SIG-M5 treated with dmso at 0.1 percent for 504 hours (cell line): ENCODE measurements at regions not wholly inside any gene's neighbourhood (a gene's known extent, or its start where the extent isn't known, plus 50 kb on each side); places are given as distances from the start of the nearest gene placed in this dataset.
"Not testable (repeated sequence)": the region's sequence is repeated elsewhere in the genome, so short reads cannot be mapped to it uniquely, and the experiment has no call there.

Experiments
- DNase-seq: peaks from one replicate; lab custom pipeline; 2025; ENCODE audit not compliant: unreplicated experiment; lab: John Stamatoyannopoulos, UW

GRCh38 chr5:44565360-44565759 is 176.1 kb upstream of the FGF10 start:
- no peak for DNase-seq

GRCh38 chr5:44546286-44546685 is 157.1 kb upstream of the FGF10 start:
- DNase-seq: no peak

DNA sequence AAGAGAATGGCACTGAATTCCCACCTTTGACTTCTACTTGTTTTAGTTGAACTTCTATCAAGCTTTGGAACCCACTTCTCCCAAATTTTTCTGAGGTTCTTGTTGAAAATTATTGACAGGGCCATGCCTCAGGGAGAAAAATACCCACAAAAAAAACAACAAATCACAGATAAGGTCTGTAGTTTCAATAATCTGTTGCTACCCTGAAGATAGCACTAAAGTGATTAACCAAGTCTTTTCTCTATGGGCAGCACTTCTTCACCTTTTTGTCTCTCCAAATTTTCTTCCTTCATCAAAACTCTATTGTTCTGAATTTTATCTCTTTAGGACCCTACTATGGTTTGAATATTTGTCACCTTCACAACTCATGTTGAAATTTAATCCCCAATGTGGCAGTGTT is 154.3 kb upstream of the FGF10 start:
- no peak for DNase-seq

GRCh38 chr5:44542470-44542869 is 153.2 kb upstream of the FGF10 start:
- DNase-seq: no peak

DNA sequence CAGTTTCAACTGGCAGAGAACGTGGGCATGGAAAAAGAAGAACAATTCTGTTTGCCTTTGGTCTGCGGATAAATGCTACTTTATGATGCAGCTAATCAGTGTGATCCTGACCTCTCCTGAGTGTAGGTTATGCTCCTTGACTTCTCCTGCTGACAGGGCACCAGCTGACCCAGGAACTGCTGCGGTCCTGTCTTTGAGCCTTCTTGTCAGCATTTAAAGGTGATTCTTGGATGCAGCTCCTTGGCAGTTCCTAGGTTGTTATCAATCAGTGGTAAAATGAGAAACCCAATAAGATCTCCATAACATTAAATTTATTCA is 150.3 kb upstream of the FGF10 start:
- no peak for DNase-seq

- DNase-seq: peak; percentile 42
These were observed 149.8 kb upstream of the FGF10 start for GRCh38 chr5:44538797-44539601.

DNA sequence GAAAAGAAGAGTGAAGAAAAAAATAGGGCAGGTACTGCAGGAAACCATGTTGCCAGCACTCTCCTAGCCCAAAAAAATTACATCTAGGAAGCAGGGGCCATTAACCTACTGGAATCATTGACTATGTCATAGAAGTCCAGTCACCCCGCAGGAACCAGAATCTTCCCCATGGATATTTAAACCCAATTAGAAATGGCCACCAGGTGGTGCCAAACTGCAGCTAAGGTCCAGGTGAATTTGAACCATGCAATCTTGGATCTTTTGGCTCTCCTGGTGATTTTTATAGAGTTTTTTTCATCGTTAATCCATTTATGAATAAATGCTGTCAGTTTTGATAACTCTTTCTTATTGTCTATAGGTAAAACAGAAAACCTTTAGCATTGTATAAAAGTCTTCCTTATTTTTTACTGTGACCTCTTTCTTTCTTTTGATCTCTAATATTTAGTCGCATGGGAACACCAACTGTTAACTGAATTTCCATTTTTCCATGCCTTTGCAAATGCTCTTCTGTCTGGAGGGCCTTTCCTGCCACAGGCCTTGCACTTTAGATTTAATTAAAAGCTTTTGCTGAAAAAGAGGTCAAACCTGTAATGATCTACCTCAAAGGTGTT is 147.5 kb upstream of the FGF10 start:
- DNase-seq: no peak

- no peak for DNase-seq
These were observed 146.4 kb upstream of the FGF10 start for GRCh38 chr5:44535621-44536020.

GRCh38 chr5:44532981-44533380 is 143.8 kb upstream of the FGF10 start:
- no peak for DNase-seq

- not testable (repeated sequence) for DNase-seq
These were observed 142.5 kb upstream of the FGF10 start for GRCh38 chr5:44531756-44532155.

GRCh38 chr5:44530783-44531182 is 141.6 kb upstream of the FGF10 start:
- DNase-seq: not testable (repeated sequence)

DNA sequence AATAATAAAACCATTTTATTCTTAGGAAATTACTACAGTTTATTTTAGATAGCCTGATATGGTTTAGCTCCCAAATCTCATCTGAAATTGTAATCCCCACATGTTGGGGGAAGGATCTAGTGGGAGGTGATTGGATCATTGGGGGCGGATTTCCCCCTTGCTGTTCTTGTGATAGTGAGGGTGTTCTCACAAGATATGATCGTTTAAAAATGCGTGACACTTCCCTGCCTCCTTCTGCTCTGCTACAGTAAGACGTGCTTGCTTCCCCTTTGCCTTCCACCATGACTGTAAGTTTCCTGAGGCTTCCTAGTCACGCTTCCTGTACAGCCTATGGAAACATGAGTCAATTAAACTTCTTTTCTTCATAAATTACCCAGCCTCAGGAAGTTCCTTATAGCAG is 122.4 kb upstream of the FGF10 start:
- no peak for DNase-seq

DNA sequence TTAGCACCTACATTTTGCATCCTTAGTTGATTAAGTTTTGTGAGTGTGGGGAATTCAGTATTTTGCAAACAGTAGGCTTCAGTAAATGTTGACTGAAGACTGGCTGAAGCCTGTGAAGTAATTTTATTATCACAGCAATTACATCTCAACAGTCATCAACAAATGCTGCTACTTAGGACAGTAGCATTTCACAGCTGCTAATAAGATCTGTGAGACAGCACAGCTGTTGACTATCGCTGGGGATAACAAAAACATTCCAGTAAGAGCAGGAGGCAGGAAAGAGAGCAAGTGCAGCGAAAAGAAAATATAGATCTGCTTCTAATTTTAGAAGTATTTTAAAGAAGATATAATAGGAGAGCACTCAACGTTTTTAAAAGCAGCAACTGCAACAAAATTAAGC is 117.3 kb upstream of the FGF10 start:
- DNase-seq: no peak

DNA sequence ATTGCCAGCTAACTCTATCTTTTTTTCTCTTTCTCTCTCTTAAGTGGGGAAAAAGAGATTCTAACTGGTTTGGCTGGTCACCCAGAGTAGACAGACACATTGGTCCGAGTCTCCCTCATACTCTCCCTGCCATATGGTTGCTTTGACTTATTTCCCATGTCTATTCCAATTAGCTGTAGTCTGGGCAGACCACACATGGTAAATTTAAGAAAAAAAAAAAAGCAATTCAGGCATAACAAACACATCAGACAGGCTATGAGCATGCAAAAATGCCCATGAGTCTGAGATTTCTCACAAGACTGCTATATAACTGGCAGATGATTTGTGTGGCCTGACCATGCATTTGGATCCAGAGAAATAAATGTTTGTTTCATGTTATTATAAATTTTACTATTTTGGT is 110.2 kb upstream of the FGF10 start:
- DNase-seq: no peak

GRCh38 chr5:44497606-44498005 is 108.4 kb upstream of the FGF10 start:
- DNase-seq: no peak

DNA sequence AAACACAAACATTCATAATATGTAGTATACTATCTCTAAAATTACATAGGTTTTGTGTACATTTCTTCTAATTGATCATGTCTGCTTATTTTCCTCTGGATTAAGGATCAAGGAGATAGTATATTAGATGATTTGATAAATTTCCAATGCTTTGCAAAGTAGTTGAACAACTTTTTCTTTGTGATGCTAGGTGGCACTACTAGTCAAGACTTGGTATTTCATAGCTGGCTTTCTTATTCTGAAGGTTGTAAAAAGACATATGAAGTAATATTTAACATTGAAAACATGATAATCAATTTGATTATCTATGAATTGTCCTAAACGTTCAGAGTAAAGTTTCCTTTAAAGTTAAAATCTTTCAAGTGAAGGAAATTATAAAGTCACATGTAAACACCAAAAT is 106.1 kb upstream of the FGF10 start:
- no peak for DNase-seq

DNA sequence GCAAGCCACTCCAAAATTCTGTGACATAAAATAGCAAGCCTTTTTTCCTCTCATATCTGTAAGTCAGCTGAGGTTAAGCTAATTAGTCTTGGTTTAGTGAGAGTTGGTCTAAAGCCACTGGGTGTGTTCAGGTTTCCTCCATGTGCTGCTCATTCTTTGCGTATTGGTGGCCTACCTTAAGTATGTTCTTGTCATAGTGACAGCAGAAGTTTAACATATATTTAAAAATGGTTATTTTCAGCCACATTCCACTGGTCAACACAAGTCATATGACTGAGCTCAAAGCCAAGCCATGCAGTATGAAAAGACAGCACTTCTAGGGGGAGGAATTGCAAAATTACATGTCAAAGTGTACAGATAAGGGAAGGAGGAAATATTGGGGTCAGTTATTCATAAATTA is 100.5 kb upstream of the FGF10 start:
- DNase-seq: no peak

DNA sequence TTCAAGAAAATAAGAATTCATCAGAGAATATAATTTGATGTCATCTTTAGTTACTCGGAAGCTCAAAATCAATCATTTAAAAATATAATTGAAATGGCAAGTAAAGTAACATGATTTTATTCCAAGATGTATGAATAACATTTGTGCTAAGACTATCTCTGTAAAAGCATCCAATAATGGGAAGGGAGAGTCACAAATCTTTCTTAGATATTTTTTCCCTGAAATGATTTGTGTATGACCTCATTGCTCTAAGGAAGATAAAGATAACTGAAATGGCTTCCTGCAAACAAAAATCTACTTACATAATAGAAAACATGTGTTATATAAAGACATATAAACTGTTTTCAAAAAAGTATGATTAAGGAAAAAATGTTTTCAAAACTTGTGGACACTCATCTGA is 97.4 kb upstream of the FGF10 start:
- no peak for DNase-seq

- no peak for DNase-seq
These were observed 64.8 kb upstream of the FGF10 start for GRCh38 chr5:44454002-44454401.

GRCh38 chr5:44446399-44446798 is 57.2 kb upstream of the FGF10 start:
- no peak for DNase-seq

- no peak for DNase-seq
These were observed 54.0 kb upstream of the FGF10 start for GRCh38 chr5:44443172-44443571.

GRCh38 chr5:44441460-44441859 is 52.2 kb upstream of the FGF10 start:
- DNase-seq: no peak

DNA sequence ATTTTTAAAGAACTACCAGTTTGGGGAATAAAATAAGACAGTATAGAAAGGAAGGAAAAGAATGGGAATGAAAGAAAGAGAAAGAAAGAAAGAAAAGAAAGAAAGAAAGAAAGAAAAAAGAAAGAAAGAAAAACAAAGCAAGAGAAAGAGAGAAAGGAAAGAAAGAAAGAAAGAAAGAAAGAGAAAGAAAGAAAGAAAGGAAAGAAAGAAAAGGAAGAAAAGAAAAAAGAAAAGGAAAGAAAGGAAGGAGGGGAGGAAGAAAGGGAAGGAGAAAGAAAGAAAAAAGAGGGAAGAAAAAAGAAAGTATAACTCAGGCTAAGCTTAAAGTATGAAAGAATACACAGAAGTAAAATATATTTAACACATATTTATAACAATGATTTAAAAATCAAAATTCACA is 51.0 kb upstream of the FGF10 start:
- no peak for DNase-seq
